ENCODE measurements at regions not wholly inside any gene's neighbourhood (a gene's known extent, or its start where the extent isn't known, plus 50 kb on each side); places are given as distances from the start of the nearest gene placed in this dataset.

DNA sequence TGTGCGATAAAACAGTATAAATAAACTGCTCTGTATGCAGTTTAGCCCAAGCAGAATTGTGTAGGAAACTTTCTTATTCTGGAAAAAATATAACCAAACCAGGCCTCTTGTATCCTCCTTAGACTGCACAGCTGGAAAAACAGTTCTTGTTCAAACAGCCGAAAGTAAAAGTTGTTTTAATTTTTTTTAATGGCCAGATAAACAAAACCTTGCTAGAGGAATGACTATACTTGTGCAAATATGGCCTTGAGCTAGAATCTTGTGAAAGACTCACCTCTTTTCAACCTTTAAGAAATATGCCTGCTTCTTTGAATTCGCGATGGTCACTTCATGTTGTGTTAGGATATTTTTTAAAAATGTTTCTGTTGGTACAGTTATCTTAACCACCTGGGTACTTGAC, 114.5 kb upstream of the MAF start:
- DNase-seq (ENCODE audit: low read depth), result no peak

GRCh38 chr16:79714440-79714839, 113.9 kb upstream of the MAF start:
- no peak for DNase-seq (ENCODE audit: low read depth)

DNA sequence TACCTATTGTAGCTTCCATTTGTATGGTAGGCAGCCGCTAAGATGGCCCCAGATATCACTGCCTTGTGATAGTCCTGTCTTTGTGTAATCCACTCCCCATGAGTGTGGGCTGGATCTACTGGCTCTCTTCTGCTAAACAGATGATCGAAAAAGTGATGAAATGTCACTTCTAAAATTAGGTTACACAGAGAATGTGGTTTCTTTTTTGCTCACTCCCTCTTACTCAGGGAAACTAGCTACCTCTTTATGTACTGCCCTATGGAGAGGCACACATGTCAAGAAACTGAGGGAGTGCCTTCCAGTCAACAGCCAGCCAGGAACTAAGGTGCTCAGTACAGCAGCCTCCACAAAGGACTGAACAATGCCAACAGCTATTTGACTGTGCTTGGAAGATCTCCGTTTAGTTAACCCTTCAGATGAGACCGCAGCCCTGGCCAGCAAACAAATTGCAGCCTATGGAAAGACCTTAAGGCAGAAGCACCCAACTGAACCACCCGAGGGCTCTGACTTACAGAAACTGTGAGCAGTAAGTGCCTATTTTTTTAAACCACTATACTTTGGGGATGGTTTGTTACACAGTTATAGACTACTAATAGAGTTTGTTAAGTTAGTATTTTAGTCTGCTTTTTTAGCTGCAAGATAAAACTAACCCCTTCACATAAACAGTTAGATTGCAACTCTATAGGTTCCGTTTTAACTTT, 113.2 kb upstream of the MAF start:
- no peak for DNase-seq (ENCODE audit: low read depth)

GRCh38 chr16:79712276-79712675, 111.7 kb upstream of the MAF start:
- DNase-seq (ENCODE audit: low read depth), result no peak

GRCh38 chr16:79707876-79708275, 107.3 kb upstream of the MAF start:
- no peak for DNase-seq (ENCODE audit: low read depth)

- no peak for DNase-seq (ENCODE audit: low read depth)
Observed at GRCh38 chr16:79703066-79703465, 102.5 kb upstream of the MAF start.

DNA sequence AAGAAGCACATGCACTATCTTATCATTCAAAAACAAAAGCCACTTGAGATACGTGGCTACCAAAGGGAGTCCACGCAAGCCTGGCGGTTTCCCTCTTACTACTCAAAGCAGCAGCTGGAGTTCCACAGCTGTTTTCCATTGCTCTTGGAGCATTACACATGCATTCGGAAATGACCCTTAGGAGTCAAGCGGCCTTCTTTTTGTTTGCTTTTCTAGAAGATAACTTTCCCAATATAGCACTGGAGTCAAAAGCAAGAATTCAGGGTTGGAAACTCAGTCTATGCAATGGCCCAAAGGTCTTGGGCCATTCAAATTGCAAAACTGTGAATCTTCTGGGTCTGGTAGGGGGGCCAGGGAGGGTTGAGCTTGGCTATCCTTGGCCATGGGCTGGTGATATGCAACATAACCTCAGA, 97.8 kb upstream of the MAF start:
- no peak for DNase-seq (ENCODE audit: low read depth)

DNA sequence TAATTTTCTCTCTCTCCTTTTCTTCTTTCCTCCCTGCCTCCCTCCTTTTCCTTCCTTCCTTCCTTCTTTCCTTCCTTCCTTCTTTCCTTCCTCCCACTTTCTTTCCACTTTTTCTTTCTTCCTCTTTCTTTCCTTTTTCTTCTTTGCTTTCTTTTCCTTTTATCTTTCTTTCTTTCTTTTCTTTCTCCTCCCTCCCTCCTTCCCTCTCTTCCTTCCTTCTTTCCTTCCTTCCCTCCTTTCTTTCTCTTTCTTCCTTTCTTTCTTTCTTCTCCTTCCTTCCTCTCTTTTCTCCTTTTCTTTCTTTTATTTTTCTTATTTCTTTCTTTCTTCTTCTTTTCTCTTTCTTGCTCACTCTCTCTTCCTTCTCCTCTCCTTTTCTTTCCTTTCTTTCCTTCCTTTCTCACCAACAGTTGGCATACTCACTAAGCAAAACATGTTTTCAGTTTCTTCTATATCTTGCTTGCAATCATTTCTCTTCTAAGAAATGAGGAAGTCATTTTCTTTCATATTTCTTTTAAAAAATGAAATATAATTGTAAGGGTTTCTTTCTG, 97.1 kb upstream of the MAF start:
- DNase-seq (ENCODE audit: low read depth), result no peak

DNA sequence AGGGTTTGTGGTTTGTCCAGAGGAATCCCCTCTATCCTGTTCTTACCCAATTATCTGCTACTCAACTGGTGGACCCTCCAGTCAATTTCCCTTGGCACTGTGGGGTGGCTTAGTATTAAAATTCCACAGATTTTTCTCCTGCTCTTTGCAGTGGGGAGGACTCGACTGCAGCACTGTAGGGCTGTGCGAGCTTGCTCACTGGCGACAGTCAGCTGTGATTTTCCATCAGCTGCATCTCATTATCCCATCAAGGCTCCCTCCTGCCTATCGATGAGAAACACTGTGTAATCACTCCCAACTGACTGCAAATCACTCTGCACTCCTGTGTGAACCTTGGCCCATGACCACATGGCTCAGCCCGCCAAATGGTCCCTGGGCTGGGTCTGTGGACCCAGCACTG, 90.5 kb upstream of the MAF start:
- DNase-seq (ENCODE audit: low read depth), result no peak

DNA sequence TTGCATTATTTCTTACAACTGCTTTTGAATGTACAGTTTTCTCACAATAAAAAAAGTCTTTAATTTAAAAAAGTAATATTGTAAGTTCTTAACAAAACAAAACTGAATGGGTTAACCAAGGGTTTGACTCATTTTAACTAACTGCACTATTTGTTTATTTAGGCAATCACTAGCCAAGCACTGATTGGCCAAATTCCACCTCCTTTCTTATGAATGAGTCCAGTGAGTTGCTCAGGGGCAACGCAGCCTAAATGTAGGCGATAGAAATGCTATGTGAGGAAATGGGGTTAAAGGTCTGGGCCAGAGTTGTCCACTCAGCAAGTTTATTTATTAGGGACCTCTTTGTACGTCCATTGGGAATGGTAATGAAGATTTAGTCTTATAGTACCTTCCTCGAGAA, 89.6 kb upstream of the MAF start:
- no peak for DNase-seq (ENCODE audit: low read depth)

DNA sequence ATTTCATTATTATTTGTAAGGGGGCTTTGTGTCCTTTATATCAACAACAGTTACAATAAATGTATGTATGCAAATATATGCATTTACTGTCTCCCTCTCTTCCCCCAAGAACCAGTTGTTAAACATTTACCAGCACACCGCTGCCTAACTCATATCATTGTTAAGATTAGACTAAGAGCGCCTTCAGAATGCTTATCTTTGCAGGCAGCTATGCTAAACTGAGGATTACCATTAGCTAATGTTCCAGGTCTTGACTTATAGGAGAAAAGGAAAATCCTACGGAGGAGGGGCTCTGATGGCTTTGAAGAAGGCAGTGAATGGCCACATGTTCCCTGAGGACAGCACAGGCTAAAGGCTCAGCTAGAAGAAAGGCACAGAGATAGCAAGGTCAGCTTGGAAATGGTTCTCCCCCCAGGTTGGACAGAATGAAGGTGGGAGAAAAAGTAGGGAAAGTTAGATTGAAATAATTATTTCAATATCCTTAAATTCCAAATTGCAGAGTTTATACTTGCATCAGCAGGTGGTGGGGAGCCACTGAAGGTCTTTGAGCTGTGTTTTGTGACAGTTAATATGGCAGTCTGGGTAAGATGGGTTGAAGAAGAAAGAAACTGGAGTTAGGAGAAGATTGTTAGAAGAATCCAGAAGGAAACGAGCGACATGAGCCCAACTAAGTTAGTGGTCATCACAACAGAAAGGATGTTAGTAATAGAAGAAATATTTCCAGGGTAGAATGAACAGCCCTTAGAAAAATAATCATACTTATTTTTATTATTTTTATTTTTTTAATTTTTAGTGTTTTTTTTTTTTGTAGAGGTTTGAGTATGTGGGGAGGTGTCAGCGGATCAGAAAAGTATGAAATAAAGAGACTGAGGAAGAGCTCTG, 87.0 kb upstream of the MAF start:
- DNase-seq (ENCODE audit: low read depth), result no peak

DNA sequence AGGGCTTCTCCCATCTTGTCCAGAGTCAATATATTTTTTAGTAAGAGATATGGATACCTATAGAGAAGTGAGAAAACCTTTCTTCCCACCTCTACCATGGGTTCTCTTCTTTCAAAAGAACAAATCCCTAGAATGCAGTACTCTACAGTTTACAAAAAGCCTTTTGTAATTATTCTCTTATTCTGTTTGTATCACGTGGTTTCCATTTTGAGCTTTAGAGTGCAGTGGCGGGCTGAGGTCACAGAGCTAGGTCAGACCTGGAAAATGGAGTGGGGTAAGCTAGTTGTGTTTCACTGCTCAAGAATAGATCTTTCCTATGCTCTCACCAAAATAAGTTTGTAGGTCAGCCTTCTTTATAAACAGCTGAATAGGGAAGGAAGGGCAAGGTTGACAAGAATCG, 85.3 kb upstream of the MAF start:
- no peak for DNase-seq (ENCODE audit: low read depth)

GRCh38 chr16:79679334-79679733, 78.8 kb upstream of the MAF start:
- no peak for DNase-seq (ENCODE audit: low read depth)

DNA sequence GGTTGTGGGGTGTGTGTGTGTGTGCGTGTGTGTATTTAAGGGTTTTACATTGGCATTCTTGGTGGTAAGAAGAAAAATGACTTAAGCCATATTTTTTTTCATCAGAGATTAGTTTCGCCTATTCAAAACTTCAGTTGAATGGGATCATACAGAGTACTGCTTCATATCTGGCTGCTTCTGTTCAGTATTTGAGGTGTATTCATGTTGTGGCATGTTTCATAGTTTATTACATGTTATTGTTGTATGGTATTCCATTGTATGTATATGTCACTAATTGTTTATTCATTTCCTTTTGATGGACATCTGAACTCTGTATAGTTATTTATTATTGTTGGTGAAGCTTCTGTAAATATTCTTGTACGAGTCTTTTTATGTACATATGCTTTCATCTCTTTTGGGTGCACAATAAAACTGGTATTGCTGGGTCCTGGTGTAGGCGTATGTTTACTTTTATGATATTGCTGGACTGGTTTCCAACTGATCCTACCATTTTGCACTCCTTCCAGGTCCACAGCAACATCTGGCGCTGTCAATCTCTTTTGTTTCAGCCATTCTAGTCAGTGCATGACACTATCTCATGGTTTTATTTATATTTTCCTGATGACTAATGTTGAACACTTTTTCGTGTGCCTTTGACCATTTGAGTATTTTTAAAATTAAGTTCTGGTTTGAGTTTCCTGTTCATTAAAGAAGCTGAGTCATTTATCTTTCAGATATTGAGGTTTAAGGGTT, 77.4 kb upstream of the MAF start:
- DNase-seq (ENCODE audit: low read depth), result no peak

DNA sequence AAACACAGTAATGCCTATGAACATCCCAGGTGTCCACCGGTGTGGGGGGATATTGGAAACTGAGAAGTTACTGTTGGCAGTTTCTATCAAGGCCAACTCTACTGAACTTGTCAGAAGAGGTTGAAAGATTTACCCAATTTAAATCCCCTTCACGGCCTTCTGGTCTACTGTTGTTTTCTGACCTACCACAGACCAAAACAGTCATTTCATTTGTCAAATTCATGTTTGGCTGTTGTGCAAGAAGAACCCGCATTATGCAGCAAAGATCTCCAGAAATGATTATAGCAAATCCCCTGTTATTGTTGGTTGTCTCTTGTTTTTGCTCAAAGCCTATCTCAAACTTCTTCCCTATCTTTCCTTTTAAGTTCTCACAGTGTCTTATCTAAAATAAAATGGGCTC, 73.1 kb upstream of the MAF start:
- DNase-seq (ENCODE audit: low read depth), result no peak

GRCh38 chr16:79672524-79672923, 72.0 kb upstream of the MAF start:
- DNase-seq (ENCODE audit: low read depth), result no peak

GRCh38 chr16:79668502-79668901, 68.0 kb upstream of the MAF start:
- no peak for DNase-seq (ENCODE audit: low read depth)

DNA sequence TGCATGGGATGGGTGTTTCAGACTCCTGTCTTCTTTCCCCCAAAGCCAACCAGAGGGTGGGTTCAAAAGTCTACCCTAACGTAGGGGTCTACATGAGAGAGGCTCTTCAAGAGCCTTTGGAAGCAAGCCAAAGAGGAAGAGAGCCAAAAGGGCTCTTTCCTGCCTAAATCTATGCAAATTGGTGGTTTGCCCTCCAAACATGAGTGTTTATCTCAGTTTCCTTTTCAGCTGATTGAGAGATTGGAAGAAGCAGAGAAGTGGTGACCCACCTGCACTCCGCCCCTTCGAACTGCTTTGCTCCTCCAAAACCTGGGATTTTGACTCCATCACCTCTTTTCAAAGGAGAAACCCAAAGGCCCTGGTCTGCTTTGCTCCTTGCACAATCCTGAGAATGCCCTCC, 65.4 kb upstream of the MAF start:
- DNase-seq (ENCODE audit: low read depth), result no peak

GRCh38 chr16:79664407-79664806, 63.9 kb upstream of the MAF start:
- DNase-seq (ENCODE audit: low read depth), result no peak

DNA sequence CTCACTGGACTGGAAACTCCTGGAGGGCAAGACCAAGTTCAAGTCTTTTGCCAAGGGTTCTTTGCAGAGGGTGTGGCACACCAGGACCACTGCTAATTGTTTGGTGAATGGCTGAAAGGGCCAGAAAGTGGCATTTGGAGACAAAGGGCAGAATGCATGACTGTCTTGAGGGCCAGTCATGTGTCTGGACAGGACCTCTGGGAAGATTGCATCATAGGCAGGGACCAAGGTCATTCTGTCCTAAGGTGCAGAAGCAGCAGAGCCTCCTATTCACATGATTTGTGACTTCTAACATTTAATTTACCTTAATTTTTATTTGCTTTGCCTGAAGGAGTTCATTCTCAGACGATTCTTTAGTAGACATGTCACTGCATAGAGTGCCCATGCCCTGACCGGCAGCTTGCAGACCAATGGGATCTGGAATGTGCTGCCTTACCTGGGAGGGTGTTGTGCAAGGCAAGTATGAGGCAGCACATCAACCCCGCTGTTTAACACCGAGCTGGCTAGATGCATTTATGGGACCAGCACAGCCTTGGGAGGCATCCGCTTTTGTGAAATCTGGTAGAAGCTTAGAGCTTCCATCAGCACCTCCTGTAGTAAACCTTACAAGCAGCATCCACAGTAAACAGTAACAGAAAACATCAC, 62.3 kb upstream of the MAF start:
- DNase-seq (ENCODE audit: low read depth), result no peak

GRCh38 chr16:79662122-79662521, 61.6 kb upstream of the MAF start:
- no peak for DNase-seq (ENCODE audit: low read depth)

- DNase-seq (ENCODE audit: low read depth), result no peak
Observed at GRCh38 chr16:79661578-79661977, 61.0 kb upstream of the MAF start.

Data from Daoy (cell line).